Skeletal muscle cell (primary cell): ENCODE measurements at regions not wholly inside any gene's neighbourhood (a gene's known extent, or its start where the extent isn't known, plus 50 kb on each side); places are given as distances from the start of the nearest gene placed in this dataset.
"Not testable (repeated sequence)": the region's sequence is repeated elsewhere in the genome, so short reads cannot be mapped to it uniquely, and the experiment has no call there.

ENCODE experiments used
- DNase-seq: peaks from one replicate; pipeline ENCODE4 v3.0.0-alpha.2; 2010; ENCODE audit warnings: low read depth
- H3K4me3 ChIP-seq: 2 replicates; pipeline ENCODE4 v1.5.1; 2011; ENCODE audit warnings: low read depth, mild to moderate bottlenecking, control low read depth, low read length, moderate library complexity

GRCh38 chr1:69103705-69104385, 463.9 kb upstream of the LRRC7 start:
- H3K4me3 ChIP-seq, result no peak overlapping the region
- DNase-seq, result no peak

DNA sequence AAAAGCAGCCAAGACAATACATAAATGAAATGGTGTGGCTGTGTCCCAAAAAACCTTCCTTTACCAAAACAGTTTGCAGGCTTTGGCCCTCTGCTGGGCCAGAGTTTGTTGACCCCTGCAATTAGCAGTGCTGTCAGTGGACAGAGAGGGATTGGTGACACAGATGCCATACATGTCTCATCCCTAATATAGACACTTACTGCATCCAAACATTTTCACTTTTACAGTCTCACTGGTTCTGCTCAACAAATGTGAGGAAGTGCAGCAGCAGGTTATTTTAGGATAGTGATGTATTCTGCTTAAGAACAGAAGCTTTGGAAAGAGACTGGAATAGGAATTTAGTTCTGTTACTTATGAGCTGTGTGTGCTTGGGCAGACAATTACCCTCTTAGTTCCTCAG, 462.8 kb upstream of the LRRC7 start:
- DNase-seq, result no peak
- H3K4me3 ChIP-seq, result no peak overlapping the region

DNA sequence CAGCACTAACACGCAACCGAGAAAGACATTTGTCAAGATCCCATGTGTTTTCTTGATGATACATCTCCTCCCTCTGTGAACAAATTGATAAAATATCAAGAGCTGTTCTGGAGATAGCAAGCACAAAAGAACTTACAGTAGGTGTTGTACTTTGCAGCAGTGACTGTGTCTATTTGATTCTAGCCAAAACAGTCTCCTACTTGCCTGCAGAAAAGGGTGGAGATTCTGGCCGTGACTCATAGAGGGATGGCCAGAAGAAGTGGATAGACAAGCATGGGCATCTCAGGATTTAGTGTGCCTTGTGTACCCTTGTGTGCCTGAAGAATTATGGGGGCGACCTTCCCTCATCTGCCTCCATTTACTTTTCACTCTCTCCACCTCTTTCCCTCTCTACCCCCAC, 458.4 kb upstream of the LRRC7 start:
- H3K4me3 ChIP-seq, result no peak overlapping the region
- DNase-seq, result no peak

DNA sequence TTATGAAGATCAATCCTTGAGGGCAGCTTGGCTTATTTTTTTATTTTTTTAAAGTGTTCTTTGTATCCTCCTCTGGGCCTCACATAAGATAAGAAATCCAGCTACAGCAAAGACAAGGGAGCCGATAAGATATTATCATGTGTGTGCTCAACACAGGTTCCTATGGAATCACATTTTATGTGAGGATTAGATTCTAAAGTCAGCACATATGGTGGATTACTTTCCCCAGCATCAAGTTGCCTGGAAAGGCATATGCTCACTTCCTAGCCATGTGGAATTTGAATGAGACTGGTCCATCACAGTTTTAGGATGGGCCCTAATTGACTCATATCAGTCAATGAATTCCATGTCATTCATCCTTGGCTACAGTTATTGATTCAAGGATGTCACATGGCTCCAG, 456.9 kb upstream of the LRRC7 start:
- DNase-seq, result no peak
- no peak overlapping the region for H3K4me3 ChIP-seq

DNA sequence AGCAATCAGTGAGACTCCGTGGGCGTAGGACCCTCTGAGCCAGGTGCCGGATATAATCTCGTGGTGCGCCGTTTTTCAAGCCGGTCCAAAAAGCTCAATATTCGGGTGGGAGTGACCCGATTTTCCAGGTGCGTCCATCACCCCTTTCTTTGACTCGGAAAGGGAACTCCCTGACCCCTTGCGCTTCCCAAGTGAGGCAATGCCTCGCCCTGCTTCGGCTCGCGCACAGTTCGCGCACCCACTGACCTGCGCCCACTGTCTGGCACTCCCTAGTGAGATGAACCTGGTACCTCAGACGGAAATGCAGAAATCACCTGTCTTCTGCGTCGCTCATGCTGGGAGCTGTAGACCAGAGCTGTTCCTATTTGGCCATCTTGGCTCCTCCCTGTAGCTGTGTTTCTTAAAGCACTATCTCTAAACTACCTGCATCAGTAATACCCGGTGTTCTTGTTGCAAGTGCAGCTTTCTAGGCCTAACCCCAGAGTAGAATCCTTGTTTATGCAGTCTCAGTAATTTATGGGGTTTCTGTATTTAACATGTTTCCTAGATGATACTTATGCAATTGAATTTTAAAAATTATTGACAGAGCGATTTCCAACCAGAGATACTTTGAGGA, 447.5 kb upstream of the LRRC7 start:
- DNase-seq, H3K4me3 ChIP-seq: not testable (repeated sequence)

DNA sequence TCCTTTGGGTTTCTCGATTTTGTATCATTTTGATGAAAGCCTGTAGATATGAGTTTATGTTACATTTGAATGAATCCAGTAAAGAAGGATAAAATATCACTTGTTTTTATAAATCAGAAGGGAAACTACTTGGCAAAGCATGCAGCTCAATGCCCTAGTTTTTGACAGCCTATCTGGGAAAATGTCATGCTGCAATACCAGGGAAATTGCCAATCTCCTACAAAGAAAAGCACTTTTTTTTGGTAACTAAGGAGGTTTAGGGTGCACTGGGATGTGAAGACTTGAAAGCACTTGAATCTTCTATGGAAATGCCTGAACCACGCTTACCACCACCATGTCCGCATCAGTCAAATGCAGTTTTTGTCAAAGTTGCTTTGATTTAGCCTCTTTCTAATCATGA, 446.9 kb upstream of the LRRC7 start:
- no peak for DNase-seq
- H3K4me3 ChIP-seq, result no peak overlapping the region

- H3K4me3 ChIP-seq, result no peak overlapping the region
- peak; percentile 22 for DNase-seq
Measured at GRCh38 chr1:69121723-69122122, 446.0 kb upstream of the LRRC7 start.

DNA sequence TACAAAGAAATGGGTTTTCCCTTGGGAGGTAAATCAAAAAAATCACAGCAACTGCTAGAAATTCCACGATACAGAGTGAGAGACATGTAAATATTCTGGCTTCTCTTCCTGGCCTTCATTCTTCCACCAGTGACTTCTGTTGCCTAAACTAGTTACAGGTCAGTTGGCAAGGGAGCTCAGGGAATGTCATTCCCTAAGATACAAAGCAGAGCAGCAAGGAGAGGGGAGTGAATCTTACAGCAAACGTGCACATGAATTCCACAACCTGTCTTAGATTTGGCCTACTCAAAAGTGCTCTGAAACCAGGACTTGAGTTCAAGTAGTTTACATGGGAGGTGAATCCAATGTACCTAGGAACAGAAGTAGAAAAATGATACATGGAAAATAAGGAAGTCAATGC, 445.3 kb upstream of the LRRC7 start:
- no peak for DNase-seq
- H3K4me3 ChIP-seq, result no peak overlapping the region

DNA sequence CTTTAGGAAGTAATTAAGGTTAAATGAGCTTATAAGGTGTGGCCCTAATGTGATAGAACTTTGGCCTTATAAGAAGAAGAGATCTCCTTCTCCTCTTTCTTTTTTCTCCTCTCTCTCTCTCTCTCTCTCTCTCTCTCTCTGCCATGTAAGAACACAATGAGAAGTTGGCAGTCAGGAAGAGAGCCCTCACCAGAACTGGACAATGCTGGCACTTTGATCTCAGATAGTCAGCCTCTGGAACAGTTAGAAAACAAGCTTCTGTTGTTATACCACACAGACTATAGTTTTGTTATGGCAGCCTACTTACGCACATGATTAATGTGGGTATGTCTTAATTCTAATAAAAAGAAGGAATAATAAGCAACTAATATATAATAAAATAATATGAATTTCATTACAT, 444.2 kb upstream of the LRRC7 start:
- no peak overlapping the region for H3K4me3 ChIP-seq
- no peak for DNase-seq

- H3K4me3 ChIP-seq, result no peak overlapping the region
- DNase-seq, result peak; percentile 10
Measured at GRCh38 chr1:69126796-69127195, 440.9 kb upstream of the LRRC7 start.

- DNase-seq, result no peak
- no peak overlapping the region for H3K4me3 ChIP-seq
Measured at GRCh38 chr1:69128204-69128603, 439.5 kb upstream of the LRRC7 start.

GRCh38 chr1:69129538-69129937, 438.2 kb upstream of the LRRC7 start:
- DNase-seq, result no peak
- no peak overlapping the region for H3K4me3 ChIP-seq

GRCh38 chr1:69138172-69138571, 429.6 kb upstream of the LRRC7 start:
- no peak for DNase-seq
- H3K4me3 ChIP-seq, result no peak overlapping the region

GRCh38 chr1:69139007-69139406, 428.7 kb upstream of the LRRC7 start:
- no peak for DNase-seq
- no peak overlapping the region for H3K4me3 ChIP-seq

DNA sequence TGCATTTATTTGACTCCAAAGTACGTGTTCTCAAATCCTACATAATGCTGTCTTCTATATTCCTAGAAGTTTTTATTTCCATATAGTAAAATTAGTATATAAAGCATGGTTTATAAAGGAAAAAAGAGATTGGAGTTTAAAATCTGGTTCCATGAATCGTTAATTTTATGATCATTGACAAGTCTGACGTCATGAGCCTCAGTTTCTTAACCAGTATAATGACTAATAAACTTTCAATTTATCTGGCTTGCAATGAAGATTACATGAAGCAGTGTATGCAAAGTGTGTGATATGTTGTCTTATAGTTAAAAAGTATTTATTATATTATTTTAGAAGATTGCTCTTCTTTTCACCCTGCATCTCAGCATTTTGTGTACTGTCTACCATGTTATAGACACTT, 421.4 kb upstream of the LRRC7 start:
- H3K4me3 ChIP-seq, result no peak overlapping the region

DNA sequence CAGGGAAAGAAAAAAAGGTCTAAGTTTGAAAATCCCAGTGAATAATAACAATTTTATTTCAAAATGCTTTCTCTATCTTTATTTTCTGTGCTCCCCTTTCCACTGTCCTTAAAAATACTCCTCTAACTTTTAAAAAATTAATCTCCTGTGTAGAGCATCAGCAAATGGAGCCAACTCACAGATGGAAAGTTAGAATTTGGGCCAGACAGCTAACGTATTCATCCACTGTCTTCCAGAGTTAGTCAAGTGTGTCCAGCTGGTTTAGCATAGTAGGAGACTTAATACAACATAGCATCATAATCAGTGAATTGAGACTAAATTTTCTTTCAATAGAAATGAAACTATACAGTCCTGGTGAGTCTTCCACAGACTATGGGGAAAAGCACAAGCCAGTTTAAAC, 419.0 kb upstream of the LRRC7 start:
- no peak for DNase-seq
- no peak overlapping the region for H3K4me3 ChIP-seq

More for the DNA sequence above, 421.4 kb upstream of the LRRC7 start:
- no peak for DNase-seq

GRCh38 chr1:69157046-69157756, 410.5 kb upstream of the LRRC7 start:
- no peak overlapping the region for H3K4me3 ChIP-seq
- DNase-seq, result no peak

DNA sequence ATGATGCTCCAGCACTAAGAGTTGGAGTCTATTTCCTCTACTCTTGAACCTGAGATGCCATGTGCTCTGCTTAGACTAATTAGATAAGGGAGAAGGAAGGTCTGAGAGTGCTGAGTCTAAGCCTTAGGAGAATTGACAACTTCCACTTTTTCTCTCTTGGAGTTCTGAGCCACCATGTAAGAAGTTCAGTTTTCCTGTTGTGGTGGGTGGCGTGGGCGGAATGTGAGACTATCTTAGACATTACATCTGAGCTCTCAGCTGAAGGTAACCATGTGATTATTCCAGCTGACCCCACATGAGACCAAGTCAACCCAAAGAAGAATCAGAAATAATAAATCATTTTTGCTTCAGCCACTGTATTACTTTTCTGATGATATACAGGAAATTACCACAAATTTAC, 404.5 kb upstream of the LRRC7 start:
- DNase-seq, result no peak
- no peak overlapping the region for H3K4me3 ChIP-seq

GRCh38 chr1:69163779-69164178, 403.9 kb upstream of the LRRC7 start:
- no peak for DNase-seq
- H3K4me3 ChIP-seq, result no peak overlapping the region

DNA sequence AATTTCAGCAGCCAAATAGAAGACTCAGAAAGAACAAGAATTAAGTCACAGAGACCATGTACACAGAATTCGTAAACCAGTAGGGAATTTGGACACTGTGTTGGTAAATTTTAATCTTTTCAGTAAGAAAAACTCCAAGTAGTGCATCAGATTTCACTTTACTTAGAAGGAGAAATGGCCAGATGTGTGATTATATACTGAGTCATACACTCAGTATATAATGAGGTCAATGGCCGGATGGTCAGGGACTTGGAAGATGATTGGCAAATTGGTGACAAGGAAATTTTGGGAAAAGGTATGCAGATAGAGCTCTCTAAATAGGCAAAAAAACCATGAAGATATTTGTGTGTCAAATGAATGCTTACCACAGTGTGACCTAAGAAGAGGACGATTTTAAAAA, 399.8 kb upstream of the LRRC7 start:
- H3K4me3 ChIP-seq, result no peak overlapping the region
- DNase-seq, result no peak

GRCh38 chr1:69171248-69171647, 396.5 kb upstream of the LRRC7 start:
- DNase-seq, result no peak
- no peak overlapping the region for H3K4me3 ChIP-seq
